ENCODE measurements at regions not wholly inside any gene's neighbourhood (a gene's known extent, or its start where the extent isn't known, plus 50 kb on each side); places are given as distances from the start of the nearest gene placed in this dataset.

DNA sequence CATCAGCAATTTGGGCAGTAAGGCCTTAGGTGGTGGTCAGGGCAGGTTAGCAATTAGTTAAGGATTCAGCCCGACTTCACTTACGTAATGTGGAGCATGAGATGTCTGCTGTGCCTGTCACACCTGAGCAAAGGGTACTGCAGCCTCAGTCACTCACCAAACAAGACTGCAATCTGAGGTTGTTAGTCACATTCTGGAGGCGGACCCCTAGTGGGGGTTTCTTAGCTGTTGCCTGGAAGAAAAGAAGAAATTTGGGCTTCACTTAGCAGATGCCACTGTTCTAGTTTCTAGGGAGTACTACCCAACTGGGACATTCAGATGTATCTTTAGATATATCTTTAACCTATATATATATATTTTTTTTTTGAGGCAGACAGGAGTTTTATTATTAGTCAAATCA, 529.9 kb downstream of the SLC4A3 start:
- TF ChIP-seq, protein P1, sequence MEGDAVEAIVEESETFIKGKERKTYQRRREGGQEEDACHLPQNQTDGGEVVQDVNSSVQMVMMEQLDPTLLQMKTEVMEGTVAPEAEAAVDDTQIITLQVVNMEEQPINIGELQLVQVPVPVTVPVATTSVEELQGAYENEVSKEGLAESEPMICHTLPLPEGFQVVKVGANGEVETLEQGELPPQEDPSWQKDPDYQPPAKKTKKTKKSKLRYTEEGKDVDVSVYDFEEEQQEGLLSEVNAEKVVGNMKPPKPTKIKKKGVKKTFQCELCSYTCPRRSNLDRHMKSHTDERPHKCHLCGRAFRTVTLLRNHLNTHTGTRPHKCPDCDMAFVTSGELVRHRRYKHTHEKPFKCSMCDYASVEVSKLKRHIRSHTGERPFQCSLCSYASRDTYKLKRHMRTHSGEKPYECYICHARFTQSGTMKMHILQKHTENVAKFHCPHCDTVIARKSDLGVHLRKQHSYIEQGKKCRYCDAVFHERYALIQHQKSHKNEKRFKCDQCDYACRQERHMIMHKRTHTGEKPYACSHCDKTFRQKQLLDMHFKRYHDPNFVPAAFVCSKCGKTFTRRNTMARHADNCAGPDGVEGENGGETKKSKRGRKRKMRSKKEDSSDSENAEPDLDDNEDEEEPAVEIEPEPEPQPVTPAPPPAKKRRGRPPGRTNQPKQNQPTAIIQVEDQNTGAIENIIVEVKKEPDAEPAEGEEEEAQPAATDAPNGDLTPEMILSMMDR (IDR thresholded peaks at IDR 0.05): no peak
- TF ChIP-seq POLR2A (IDR thresholded peaks at IDR 0.05): no peak
